ENCODE measurements at regions not wholly inside any gene's neighbourhood (a gene's known extent, or its start where the extent isn't known, plus 50 kb on each side); places are given as distances from the start of the nearest gene placed in this dataset.

- Histone ChIP-seq H3K9me3 (ENCODE audit: control insufficient read depth, insufficient read depth, low read length) (no peaks in the 10 kb centered on the region), H3F3A (ENCODE audit: control insufficient read depth, insufficient read depth) (no peaks in the 10 kb centered on the region), H3K4me3 (ENCODE audit: low read length) (no peak overlapping the region), H3K4me2 (ENCODE audit: low read length) (no peak overlapping the region), H3K36me3 (ENCODE audit: control insufficient read depth, low read length) (peaks cover 17% of the 10 kb centered on the region), H3K9me2 (replicated peaks; ENCODE audit: control insufficient read depth, low read length) (no peaks in the 10 kb centered on the region), H3K27ac (ENCODE audit: low read depth, low read length) (no peak overlapping the region), H3K27me3 (ENCODE audit: control insufficient read depth, low read length) (no peaks in the 10 kb centered on the region), H4K20me1 (ENCODE audit: control insufficient read depth, insufficient read depth, low read depth, low read length) (no peaks in the 10 kb centered on the region), H3K79me2 (ENCODE audit: control insufficient read depth, low read length) (no peaks in the 10 kb centered on the region), H3K4me1 (ENCODE audit: control insufficient read depth, low read length) (no peaks in the 10 kb centered on the region)
- TF ChIP-seq CTCF (IDR thresholded peaks at IDR 0.05; ENCODE audit: low read depth, low read length, poor library complexity, severe bottlenecking) (no peak), EZH2phosphoT487 (IDR thresholded peaks at IDR 0.05; ENCODE audit: borderline replicate concordance, low read length) (no peak)
Measured at GRCh38 chr12:124433879-124434278, 133.5 kb downstream of the NCOR2 start.

GRCh38 chr12:124433147-124433874, 134.1 kb downstream of the NCOR2 start:
- Histone ChIP-seq H3K27ac (ENCODE audit: low read depth, low read length) (no peak overlapping the region), H3K9me3 (ENCODE audit: control insufficient read depth, insufficient read depth, low read length) (no peaks in the 10 kb centered on the region), H3K4me1 (ENCODE audit: control insufficient read depth, low read length) (no peaks in the 10 kb centered on the region), H3K27me3 (ENCODE audit: control insufficient read depth, low read length) (no peaks in the 10 kb centered on the region), H3K36me3 (ENCODE audit: control insufficient read depth, low read length) (peaks cover 17% of the 10 kb centered on the region), H3K9me2 (replicated peaks; ENCODE audit: control insufficient read depth, low read length) (no peaks in the 10 kb centered on the region), H3K79me2 (ENCODE audit: control insufficient read depth, low read length) (no peaks in the 10 kb centered on the region), H3K4me3 (ENCODE audit: low read length) (no peak overlapping the region), H3F3A (ENCODE audit: control insufficient read depth, insufficient read depth) (no peaks in the 10 kb centered on the region), H3K4me2 (ENCODE audit: low read length) (no peak overlapping the region), H4K20me1 (ENCODE audit: control insufficient read depth, insufficient read depth, low read depth, low read length) (no peaks in the 10 kb centered on the region)
- TF ChIP-seq CTCF (IDR thresholded peaks at IDR 0.05; ENCODE audit: low read depth, low read length, poor library complexity, severe bottlenecking), result no peak
- TF ChIP-seq EZH2phosphoT487 (IDR thresholded peaks at IDR 0.05; ENCODE audit: borderline replicate concordance, low read length), result no peak

GRCh38 chr12:124432376-124432775, 135.0 kb downstream of the NCOR2 start:
- Histone ChIP-seq H3K4me2 (ENCODE audit: low read length) (no peak overlapping the region), H3F3A (ENCODE audit: control insufficient read depth, insufficient read depth) (no peaks in the 10 kb centered on the region), H3K4me1 (ENCODE audit: control insufficient read depth, low read length) (no peaks in the 10 kb centered on the region), H3K9me3 (ENCODE audit: control insufficient read depth, insufficient read depth, low read length) (no peaks in the 10 kb centered on the region), H3K27ac (ENCODE audit: low read depth, low read length) (no peak overlapping the region), H4K20me1 (ENCODE audit: control insufficient read depth, insufficient read depth, low read depth, low read length) (no peaks in the 10 kb centered on the region), H3K36me3 (ENCODE audit: control insufficient read depth, low read length) (peaks cover 17% of the 10 kb centered on the region), H3K27me3 (ENCODE audit: control insufficient read depth, low read length) (no peaks in the 10 kb centered on the region), H3K79me2 (ENCODE audit: control insufficient read depth, low read length) (no peaks in the 10 kb centered on the region), H3K9me2 (replicated peaks; ENCODE audit: control insufficient read depth, low read length) (no peaks in the 10 kb centered on the region), H3K4me3 (ENCODE audit: low read length) (no peak overlapping the region)
- TF ChIP-seq CTCF (IDR thresholded peaks at IDR 0.05; ENCODE audit: low read depth, low read length, poor library complexity, severe bottlenecking) (no peak), EZH2phosphoT487 (IDR thresholded peaks at IDR 0.05; ENCODE audit: borderline replicate concordance, low read length) (no peak)
